GM18508 (cell line): ENCODE measurements at regions not wholly inside any gene's neighbourhood (a gene's known extent, or its start where the extent isn't known, plus 50 kb on each side); places are given as distances from the start of the nearest gene placed in this dataset.

Experiments used
- ATAC-seq: cut with Tn5 transposase; IDR thresholded peaks from one replicate; pipeline ENCODE4 v1.9.1; 2021; ENCODE audit warnings: moderate number of reproducible peaks; ENCODE audit not compliant: insufficient read depth, unreplicated experiment

GRCh38 chr9:515665-516064 lies 301.0 kb downstream of the DOCK8 start:
- no peak for ATAC-seq

- no peak for ATAC-seq
These were observed 303.3 kb downstream of the DOCK8 start for GRCh38 chr9:517993-518392.

GRCh38 chr9:518540-518939 lies 303.9 kb downstream of the DOCK8 start:
- ATAC-seq, result no peak

GRCh38 chr9:519579-519978 lies 304.9 kb downstream of the DOCK8 start:
- ATAC-seq, result no peak

GRCh38 chr9:520302-520701 lies 305.6 kb downstream of the DOCK8 start:
- no peak for ATAC-seq

- ATAC-seq, result no peak
These were observed 307.5 kb downstream of the DOCK8 start for GRCh38 chr9:522190-522589.

GRCh38 chr9:522658-523057 lies 308.0 kb downstream of the DOCK8 start:
- ATAC-seq, result no peak

GRCh38 chr9:523444-523843 lies 308.8 kb downstream of the DOCK8 start:
- ATAC-seq, result no peak

GRCh38 chr9:524008-524407 lies 309.3 kb downstream of the DOCK8 start:
- no peak for ATAC-seq

GRCh38 chr9:526904-527591 lies 312.4 kb downstream of the DOCK8 start:
- peak; percentile 89 for ATAC-seq

GRCh38 chr9:529731-530130 lies 311.8 kb upstream of the DMRT1 start:
- no peak for ATAC-seq

- no peak for ATAC-seq
These were observed 310.8 kb upstream of the DMRT1 start for GRCh38 chr9:530681-531080.

GRCh38 chr9:532707-533106 lies 308.8 kb upstream of the DMRT1 start:
- ATAC-seq, result no peak

- ATAC-seq, result no peak
These were observed 306.6 kb upstream of the DMRT1 start for GRCh38 chr9:534886-535285.

GRCh38 chr9:535356-535755 lies 306.1 kb upstream of the DMRT1 start:
- ATAC-seq, result no peak

- ATAC-seq, result no peak
These were observed 304.6 kb upstream of the DMRT1 start for GRCh38 chr9:536597-537511.

GRCh38 chr9:543478-543877 lies 298.0 kb upstream of the DMRT1 start:
- ATAC-seq, result no peak

- ATAC-seq, result no peak
These were observed 296.0 kb upstream of the DMRT1 start for GRCh38 chr9:545480-545879.

GRCh38 chr9:546235-546634 lies 295.3 kb upstream of the DMRT1 start:
- ATAC-seq, result no peak

- ATAC-seq, result no peak
These were observed 294.7 kb upstream of the DMRT1 start for GRCh38 chr9:546797-547223.

- ATAC-seq, result no peak
These were observed 294.2 kb upstream of the DMRT1 start for GRCh38 chr9:547314-547713.
